Brain microvascular endothelial cell (primary cell): ENCODE measurements at regions not wholly inside any gene's neighbourhood (a gene's known extent, or its start where the extent isn't known, plus 50 kb on each side); places are given as distances from the start of the nearest gene placed in this dataset.
"Not testable (repeated sequence)": the region's sequence is repeated elsewhere in the genome, so short reads cannot be mapped to it uniquely, and the experiment has no call there.

Source experiments
- DNase-seq: peaks from one replicate; pipeline ENCODE4 v3.0.0-alpha.2; 2020
- H3K27ac ChIP-seq: fragments of 250-450 bp; sonication (Bioruptor Pico); 2 replicates; pipeline ENCODE4 v1.5.1; 2020; ENCODE audit warnings: mild to moderate bottlenecking, moderate library complexity
- H3K27me3 ChIP-seq: fragments of 250-450 bp; sonication (Bioruptor Pico); replicated peaks from 2 replicates; pipeline ENCODE4 v1.5.1; 2020; ENCODE audit warnings: mild to moderate bottlenecking
- H3K36me3 ChIP-seq: fragments of 250-450 bp; sonication (Bioruptor Pico); replicated peaks from 2 replicates; pipeline ENCODE4 v1.5.1; 2020; ENCODE audit warnings: mild to moderate bottlenecking
- H3K4me3 ChIP-seq: 2 replicates; pipeline ENCODE4 v1.5.1; 2011; ENCODE audit warnings: low read depth, mild to moderate bottlenecking, control low read depth, low read length, moderate library complexity
- in situ Hi-C: cut with HindIII; loops from 2 replicates; pipeline ENCODE4 v1.10.0; 2017; ENCODE audit warnings: low sequenced_read_pairs, low pct_ligation_motif_present
- TF ChIP-seq, protein P1 (sequence below): IDR thresholded peaks from 2 replicates; pipeline ENCODE4 v1.5.1; 2011; ENCODE audit warnings: low read depth, mild to moderate bottlenecking, moderate library complexity, low read length, control low read depth, inconsistent platforms; ENCODE audit errors: missing control alignments

DNA sequence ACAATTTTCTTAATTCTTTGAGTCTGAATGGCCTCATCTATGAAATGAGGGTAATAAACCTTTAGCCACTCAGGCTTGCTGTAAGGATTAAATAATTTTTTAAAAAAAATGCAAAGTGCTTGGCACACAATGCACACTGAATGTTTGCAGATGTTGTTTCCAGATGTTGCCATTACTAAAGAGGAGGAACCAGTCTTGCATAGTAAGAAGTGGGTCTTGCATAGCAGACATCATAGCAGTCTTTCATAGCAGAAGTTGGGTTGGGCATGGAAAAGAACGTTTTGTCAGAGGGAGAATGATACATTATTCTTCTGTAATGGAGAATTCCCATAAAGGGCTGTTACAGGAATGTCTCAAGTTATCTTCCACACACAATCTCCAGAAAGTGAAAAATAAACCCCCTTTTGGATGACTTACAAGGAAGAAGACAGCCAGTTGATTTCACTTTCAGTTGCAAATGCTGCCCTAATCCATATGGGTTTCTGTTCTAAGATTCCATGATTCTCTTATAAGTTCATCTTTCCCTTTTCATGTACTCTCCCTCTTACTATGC, 327.7 kb downstream of the SUCLG1 start:
- Histone ChIP-seq H3K27me3 (no peaks in the 10 kb centered on the region), H3K36me3 (no peaks in the 10 kb centered on the region), H3K27ac (no peak overlapping the region), H3K4me3 (no peak overlapping the region)
- in situ Hi-C loops = no loop called here
- TF ChIP-seq, protein P1, sequence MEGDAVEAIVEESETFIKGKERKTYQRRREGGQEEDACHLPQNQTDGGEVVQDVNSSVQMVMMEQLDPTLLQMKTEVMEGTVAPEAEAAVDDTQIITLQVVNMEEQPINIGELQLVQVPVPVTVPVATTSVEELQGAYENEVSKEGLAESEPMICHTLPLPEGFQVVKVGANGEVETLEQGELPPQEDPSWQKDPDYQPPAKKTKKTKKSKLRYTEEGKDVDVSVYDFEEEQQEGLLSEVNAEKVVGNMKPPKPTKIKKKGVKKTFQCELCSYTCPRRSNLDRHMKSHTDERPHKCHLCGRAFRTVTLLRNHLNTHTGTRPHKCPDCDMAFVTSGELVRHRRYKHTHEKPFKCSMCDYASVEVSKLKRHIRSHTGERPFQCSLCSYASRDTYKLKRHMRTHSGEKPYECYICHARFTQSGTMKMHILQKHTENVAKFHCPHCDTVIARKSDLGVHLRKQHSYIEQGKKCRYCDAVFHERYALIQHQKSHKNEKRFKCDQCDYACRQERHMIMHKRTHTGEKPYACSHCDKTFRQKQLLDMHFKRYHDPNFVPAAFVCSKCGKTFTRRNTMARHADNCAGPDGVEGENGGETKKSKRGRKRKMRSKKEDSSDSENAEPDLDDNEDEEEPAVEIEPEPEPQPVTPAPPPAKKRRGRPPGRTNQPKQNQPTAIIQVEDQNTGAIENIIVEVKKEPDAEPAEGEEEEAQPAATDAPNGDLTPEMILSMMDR = no peak
- DNase-seq = no peak

DNA sequence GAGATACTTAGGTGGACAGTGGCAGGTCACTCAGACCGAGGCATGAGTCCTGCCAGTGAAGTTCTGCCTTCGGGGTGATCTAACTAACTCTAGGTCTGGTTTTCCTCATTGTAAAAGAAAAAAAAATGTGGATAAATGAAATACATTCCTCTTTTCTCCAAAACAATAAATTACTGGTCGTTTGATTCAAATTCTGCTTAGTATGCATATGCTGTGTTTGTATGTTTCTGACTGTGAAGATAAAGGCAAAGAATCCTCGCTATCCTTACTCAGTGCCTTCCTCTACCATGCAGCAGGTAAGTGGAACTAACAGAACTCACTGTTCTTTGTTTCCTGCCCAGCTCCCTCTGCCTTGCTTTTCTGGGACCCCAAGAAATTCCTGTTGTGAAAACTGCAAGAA, 330.1 kb downstream of the SUCLG1 start:
- H3K4me3 ChIP-seq = no peak overlapping the region
- no peaks in the 10 kb centered on the region for H3K36me3 ChIP-seq
- TF ChIP-seq, protein P1 = no peak
- in situ Hi-C loops = no loop called here
- no peak for DNase-seq
- no peak overlapping the region for H3K27ac ChIP-seq
- H3K27me3 ChIP-seq = no peaks in the 10 kb centered on the region

DNA sequence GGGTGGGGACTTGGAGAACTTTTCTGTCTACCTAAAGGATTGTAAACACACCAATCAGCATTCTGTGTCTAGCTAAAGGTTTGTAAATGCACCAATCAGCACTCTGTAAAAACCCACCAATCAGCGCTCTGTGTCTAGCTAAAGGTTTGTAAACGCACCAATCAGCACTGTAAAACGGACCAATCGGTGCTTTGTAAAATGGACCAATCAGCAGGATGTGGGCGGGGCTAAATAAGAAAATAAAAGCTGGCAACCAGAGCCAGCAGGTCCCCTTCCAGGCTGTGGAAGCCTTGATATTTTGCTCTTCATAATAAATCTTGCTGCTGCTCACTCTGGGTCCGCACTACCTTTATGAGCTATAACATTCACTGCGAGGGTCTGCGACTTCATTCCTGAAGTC, 331.3 kb downstream of the SUCLG1 start:
- DNase-seq, H3K36me3 ChIP-seq, H3K27me3 ChIP-seq, H3K27ac ChIP-seq, in situ Hi-C loops, H3K4me3 ChIP-seq: not testable (repeated sequence)

DNA sequence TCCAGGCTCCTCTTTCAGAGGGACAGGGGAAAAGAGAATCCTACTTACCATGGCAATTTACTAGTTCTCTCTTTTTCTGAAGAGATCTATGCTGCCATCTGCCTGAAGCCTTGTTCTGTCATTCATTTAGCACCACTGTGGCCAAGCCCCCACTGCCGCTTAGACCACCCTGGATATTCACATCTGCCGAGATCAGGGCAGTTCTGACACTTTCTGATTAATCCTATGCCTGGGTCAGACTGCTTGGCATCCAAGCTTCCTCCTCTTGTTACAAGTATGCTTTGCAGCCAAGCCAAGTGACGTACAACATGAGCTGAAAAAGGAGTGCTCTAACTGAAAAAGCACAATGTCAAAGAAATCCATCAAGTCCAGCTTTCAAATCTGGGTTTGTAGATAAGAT, 332.6 kb downstream of the SUCLG1 start:
- H3K27ac ChIP-seq = no peak overlapping the region
- TF ChIP-seq, protein P1 = no peak
- no peak overlapping the region for H3K4me3 ChIP-seq
- no peaks in the 10 kb centered on the region for H3K27me3 ChIP-seq
- no peak for DNase-seq
- in situ Hi-C loops = no loop called here
- no peaks in the 10 kb centered on the region for H3K36me3 ChIP-seq

DNA sequence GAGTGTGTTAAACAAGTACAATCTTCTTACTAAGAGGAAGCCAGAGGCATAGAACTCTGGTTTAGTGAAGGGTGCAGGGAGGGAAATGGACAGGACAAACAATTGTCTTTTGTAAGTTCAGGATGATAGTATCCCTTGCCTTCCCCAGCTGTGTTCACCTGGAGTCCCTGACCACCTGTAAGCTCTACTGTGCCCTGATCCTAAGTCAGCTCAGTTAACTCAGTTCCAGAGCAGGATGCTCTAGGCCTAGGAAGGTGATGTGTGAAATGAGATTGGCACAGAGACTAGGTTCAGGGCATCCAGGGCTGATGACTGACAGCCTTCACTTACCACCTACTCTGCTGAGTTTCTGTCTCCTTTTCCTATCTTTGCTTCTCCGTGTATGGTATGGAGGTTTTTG, 333.0 kb downstream of the SUCLG1 start:
- DNase-seq = no peak
- H3K36me3 ChIP-seq = no peaks in the 10 kb centered on the region
- H3K27me3 ChIP-seq = no peaks in the 10 kb centered on the region
- in situ Hi-C loops = no loop called here
- H3K27ac ChIP-seq = no peak overlapping the region
- H3K4me3 ChIP-seq = no peak overlapping the region
- TF ChIP-seq, protein P1 = no peak

DNA sequence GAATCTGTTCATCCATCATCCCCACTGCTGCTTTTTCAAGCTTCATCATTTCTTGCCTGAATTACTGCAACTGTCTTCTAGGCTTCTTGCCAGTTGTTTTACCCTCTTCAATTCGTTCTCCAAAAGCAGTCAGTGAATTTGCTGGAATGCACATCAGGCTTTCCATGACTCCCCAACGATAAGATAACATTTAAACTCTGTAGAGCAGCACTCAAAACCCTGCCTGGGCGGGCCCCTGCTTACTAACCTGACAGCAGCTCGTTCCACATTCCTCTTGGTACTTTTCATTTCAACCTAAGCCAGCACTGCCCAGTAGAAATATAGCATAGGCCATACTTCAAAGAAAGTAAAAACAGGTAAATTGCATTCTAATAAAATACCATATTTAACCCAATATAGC, 342.9 kb downstream of the SUCLG1 start:
- DNase-seq = no peak
- in situ Hi-C loops = no loop called here
- no peak overlapping the region for H3K4me3 ChIP-seq
- TF ChIP-seq, protein P1 = no peak
- H3K27me3 ChIP-seq = no peaks in the 10 kb centered on the region
- H3K36me3 ChIP-seq = no peaks in the 10 kb centered on the region
- H3K27ac ChIP-seq = no peak overlapping the region
